Cardiac fibroblast (primary cell): ENCODE measurements at regions not wholly inside any gene's neighbourhood (a gene's known extent, or its start where the extent isn't known, plus 50 kb on each side); places are given as distances from the start of the nearest gene placed in this dataset.
A peak's percentile ranks its signal among the peaks of the same experiment; 100 is the strongest.

Experiments used
- DNase-seq, 2 donors: peaks; one replicate each; pipeline versions ENCODE4 v3.0.0 to v3.0.0-alpha.2; 2010; ENCODE audit warnings: low read depth in 2 of 2
- H3K4me3 ChIP-seq, 2 donors: replicated peaks in 1 of 2; 1 replicate in 1 of 2; 2 replicates in 1 of 2; pipeline ENCODE4 v1.5.1; 2011; ENCODE audit warnings: low read depth in 2 of 2, low read length in 2 of 2, mild to moderate bottlenecking in 2 of 2, moderate library complexity in 1 of 2
- CTCF ChIP-seq: IDR thresholded peaks from one replicate; pipeline ENCODE4 v1.5.1; 2011; ENCODE audit warnings: low read depth, mild to moderate bottlenecking, low read length, inconsistent platforms

GRCh38 chr5:22958462-22959262, 105.5 kb upstream of the CDH12 start:
- TF ChIP-seq CTCF = no peak
- no peak for DNase-seq
- H3K4me3 ChIP-seq = no peak overlapping the region

GRCh38 chr5:22947921-22948320, 94.8 kb upstream of the CDH12 start:
- DNase-seq = no peak
- no peak overlapping the region for H3K4me3 ChIP-seq
- TF ChIP-seq CTCF = no peak

- TF ChIP-seq CTCF = no peak
- DNase-seq = peak in 1 of 2 donors; percentile 10
- no peak overlapping the region for H3K4me3 ChIP-seq
These were observed 85.2 kb upstream of the CDH12 start for GRCh38 chr5:22938362-22938761.

- no peak for TF ChIP-seq CTCF
- no peak for DNase-seq
- H3K4me3 ChIP-seq = no peak overlapping the region
These were observed 75.8 kb upstream of the CDH12 start for GRCh38 chr5:22928821-22929482.

- no peak for TF ChIP-seq CTCF
- DNase-seq = no peak
- no peak overlapping the region for H3K4me3 ChIP-seq
These were observed 73.4 kb upstream of the CDH12 start for GRCh38 chr5:22926574-22926973.

GRCh38 chr5:22918511-22918910, 65.4 kb upstream of the CDH12 start:
- TF ChIP-seq CTCF = no peak
- no peak overlapping the region for H3K4me3 ChIP-seq
- DNase-seq = no peak

GRCh38 chr5:22916393-22916792, 63.2 kb upstream of the CDH12 start:
- H3K4me3 ChIP-seq = no peak overlapping the region
- TF ChIP-seq CTCF = no peak
- no peak for DNase-seq
